Fibroblast of mammary gland (primary cell): ENCODE measurements at regions not wholly inside any gene's neighbourhood (a gene's known extent, or its start where the extent isn't known, plus 50 kb on each side); places are given as distances from the start of the nearest gene placed in this dataset.

Experiments
- DNase-seq: peaks from one replicate; pipeline ENCODE4 v3.0.0-alpha.2; 2010; ENCODE audit warnings: low read depth
- H3K4me3 ChIP-seq: 2 replicates; pipeline ENCODE4 v1.5.1; 2011; ENCODE audit warnings: low read depth, mild to moderate bottlenecking, low read length, moderate library complexity; ENCODE audit not compliant: control insufficient read depth
- CTCF ChIP-seq: conservative IDR thresholded peaks from 2 replicates; pipeline ENCODE4 v1.5.1; 2011; ENCODE audit warnings: low read depth, low read length, inconsistent platforms; ENCODE audit not compliant: control insufficient read depth, insufficient read depth

- TF ChIP-seq CTCF = no peak
- no peak overlapping the region for H3K4me3 ChIP-seq
- no peak for DNase-seq
Measured at GRCh38 chr5:73395256-73395655, 53.3 kb downstream of the FOXD1 start.

- no peak for TF ChIP-seq CTCF
- no peak for DNase-seq
- no peak overlapping the region for H3K4me3 ChIP-seq
Measured at GRCh38 chr5:73394610-73395009, 54.0 kb downstream of the FOXD1 start.

- no peak for TF ChIP-seq CTCF
- DNase-seq = no peak
- no peak overlapping the region for H3K4me3 ChIP-seq
Measured at GRCh38 chr5:73393611-73394489, 54.7 kb downstream of the FOXD1 start.

GRCh38 chr5:73392775-73393174, 55.8 kb downstream of the FOXD1 start:
- no peak for DNase-seq
- TF ChIP-seq CTCF = no peak
- H3K4me3 ChIP-seq = no peak overlapping the region

GRCh38 chr5:73391441-73391881, 57.1 kb downstream of the FOXD1 start:
- no peak for TF ChIP-seq CTCF
- no peak overlapping the region for H3K4me3 ChIP-seq
- DNase-seq = peak; percentile 54

- TF ChIP-seq CTCF = no peak
- DNase-seq = no peak
Measured at GRCh38 chr5:73390972-73391371, 57.6 kb downstream of the FOXD1 start.

More at GRCh38 chr5:73390972-73391371, 57.6 kb downstream of the FOXD1 start:
- no peak overlapping the region for H3K4me3 ChIP-seq
